ENCODE measurements at regions not wholly inside any gene's neighbourhood (a gene's known extent, or its start where the extent isn't known, plus 50 kb on each side); places are given as distances from the start of the nearest gene placed in this dataset.

DNA sequence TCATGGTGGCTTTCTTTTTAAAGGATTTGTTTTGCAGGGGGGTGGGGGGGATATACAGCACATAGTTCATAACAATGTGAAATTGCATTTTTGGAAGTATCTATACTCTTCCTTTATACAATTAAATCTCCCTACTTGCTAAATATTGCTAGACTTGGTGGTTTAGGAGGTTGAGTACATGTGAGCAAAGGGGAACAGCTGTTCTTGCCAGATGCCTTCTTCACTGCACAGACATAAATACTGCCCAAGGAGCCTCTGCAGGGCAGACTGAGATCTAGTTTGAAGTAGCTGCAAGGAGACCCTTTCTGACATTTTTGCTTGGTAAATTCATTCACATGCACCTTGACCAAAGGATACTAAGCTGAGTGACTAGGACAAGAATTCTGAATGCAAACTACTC, 228.6 kb upstream of the IL12A start:
- H3K27ac Mint-ChIP-seq: no peak overlapping the region
- intact Hi-C loops (cut with micrococcal nuclease): no loop called here
- Histone ChIP-seq H3K4me3 (ENCODE audit: low read length) (no peak overlapping the region), H3K9me3 (ENCODE audit: control insufficient read depth in 2 of 3, low read length in 3 of 3) (no peaks in the 10 kb centered on the region), H3K4me1 (ENCODE audit: control insufficient read depth in 2 of 2, insufficient read depth in 2 of 2, low read length in 2 of 2) (no peaks in the 10 kb centered on the region), H3K36me3 (ENCODE audit: control insufficient read depth in 2 of 3, insufficient read depth in 3 of 3, low read length in 3 of 3) (no peaks in the 10 kb centered on the region), H3K27ac (ENCODE audit: low read depth, low read length) (no peak overlapping the region), H3K27me3 (ENCODE audit: control insufficient read depth in 2 of 2, insufficient read depth in 2 of 2, low read length in 2 of 2) (no peaks in the 10 kb centered on the region)
- ATAC-seq (no peak), DNase-seq (no peak)
- peaks cover 0 to 23% (median 6%) of the 10 kb centered on the region in 11 donors for H3K9me3 Mint-ChIP-seq
- peaks cover 0 to 3% (median 0%) of the 10 kb centered on the region in 5 donors for H3K36me3 Mint-ChIP-seq
- ChIA-PET POLR2A (no interaction called here), CTCF (no interaction called here)
- no peak overlapping the region for H3K4me3 Mint-ChIP-seq
- peaks cover 6 to 10% (median 7%) of the 10 kb centered on the region in 7 donors for H3K4me1 Mint-ChIP-seq
- H3K27me3 Mint-ChIP-seq: peaks cover 25 to 36% (median 33%) of the 10 kb centered on the region in 5 donors

DNA sequence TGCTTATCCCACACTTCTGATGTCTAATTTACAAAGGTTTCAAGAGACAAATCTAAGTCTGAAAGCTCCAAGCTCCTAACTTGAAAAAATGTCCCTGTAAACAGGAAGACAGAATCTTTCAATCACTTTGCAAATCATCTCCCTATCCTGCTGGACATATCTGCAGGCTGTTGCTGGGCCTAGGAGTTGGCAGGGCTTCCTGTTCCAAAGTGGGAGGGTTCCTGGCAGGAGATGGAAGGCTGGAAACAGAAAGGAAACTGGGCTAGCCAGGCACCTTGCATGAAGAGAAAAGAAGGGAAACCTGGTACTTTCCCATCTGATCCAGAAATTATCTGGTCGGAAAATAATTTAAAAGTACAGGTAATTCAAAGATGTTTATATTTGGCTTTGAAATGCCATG, 227.3 kb upstream of the IL12A start:
- peaks cover 38 to 49% (median 46%) of the 10 kb centered on the region in 5 donors for H3K27me3 Mint-ChIP-seq
- POLR2A ChIA-PET: no interaction called here

DNA sequence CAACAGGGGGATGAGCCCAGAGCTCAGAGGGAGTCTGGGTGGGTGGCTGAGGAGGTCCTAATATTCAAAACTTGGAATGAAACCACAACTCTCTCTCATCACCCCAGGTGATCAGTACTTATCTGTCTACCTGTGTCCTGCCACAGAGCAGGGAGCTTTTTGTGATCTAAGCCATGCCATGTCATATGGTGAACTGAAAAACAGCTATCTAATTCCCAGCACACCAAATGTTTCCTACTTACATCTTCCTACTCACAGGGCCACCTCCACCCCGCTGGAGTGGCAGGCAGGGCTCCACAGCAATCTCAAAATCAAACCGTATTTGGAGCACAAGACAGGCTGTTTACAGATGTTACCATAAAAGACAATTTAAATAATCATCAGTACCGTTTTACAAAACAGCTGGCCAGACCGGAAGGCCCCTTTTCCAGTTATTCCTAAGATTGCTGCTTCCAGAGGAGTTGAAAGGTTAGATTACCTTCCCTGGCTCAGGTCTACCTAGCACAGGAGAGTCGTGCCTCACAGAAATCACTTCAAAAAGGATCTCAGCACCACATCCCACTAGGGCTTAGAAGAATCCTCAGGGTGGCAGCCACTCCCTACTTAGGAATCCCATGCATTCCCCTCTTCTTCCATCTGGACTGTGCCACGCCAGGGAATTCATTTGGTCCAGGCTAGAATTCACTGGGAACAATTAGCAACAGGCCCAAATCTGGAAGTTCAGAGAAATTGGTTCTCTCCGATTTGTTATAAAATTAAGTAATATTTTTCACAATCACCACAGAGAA, 226.6 kb upstream of the IL12A start:
- H3K27me3 ChIP-seq (ENCODE audit: control insufficient read depth in 2 of 2, insufficient read depth in 2 of 2, low read length in 2 of 2): no peaks in the 10 kb centered on the region
- H3K27me3 Mint-ChIP-seq: peaks cover 45 to 56% (median 53%) of the 10 kb centered on the region in 5 donors

More for the DNA sequence above, 227.3 kb upstream of the IL12A start:
- Histone ChIP-seq H3K9me3 (ENCODE audit: control insufficient read depth in 2 of 3, low read length in 3 of 3) (no peaks in the 10 kb centered on the region), H3K4me3 (ENCODE audit: low read length) (no peak overlapping the region), H3K27ac (ENCODE audit: low read depth, low read length) (no peak overlapping the region), H3K4me1 (ENCODE audit: control insufficient read depth in 2 of 2, insufficient read depth in 2 of 2, low read length in 2 of 2) (no peaks in the 10 kb centered on the region), H3K36me3 (ENCODE audit: control insufficient read depth in 2 of 3, insufficient read depth in 3 of 3, low read length in 3 of 3) (no peaks in the 10 kb centered on the region), H3K27me3 (ENCODE audit: control insufficient read depth in 2 of 2, insufficient read depth in 2 of 2, low read length in 2 of 2) (no peaks in the 10 kb centered on the region)
- DNase-seq (no peak), ATAC-seq (no peak)
- Mint-ChIP-seq H3K9me3 (peaks cover 0 to 11% (median 5%) of the 10 kb centered on the region in 11 donors), H3K27ac (no peak overlapping the region), H3K4me3 (no peak overlapping the region), H3K36me3 (peaks cover 0 to 3% (median 0%) of the 10 kb centered on the region in 5 donors), H3K4me1 (peaks cover 12 to 18% (median 13%) of the 10 kb centered on the region in 7 donors)
- CTCF ChIA-PET: no interaction called here
- intact Hi-C loops (cut with micrococcal nuclease): no loop called here

DNA sequence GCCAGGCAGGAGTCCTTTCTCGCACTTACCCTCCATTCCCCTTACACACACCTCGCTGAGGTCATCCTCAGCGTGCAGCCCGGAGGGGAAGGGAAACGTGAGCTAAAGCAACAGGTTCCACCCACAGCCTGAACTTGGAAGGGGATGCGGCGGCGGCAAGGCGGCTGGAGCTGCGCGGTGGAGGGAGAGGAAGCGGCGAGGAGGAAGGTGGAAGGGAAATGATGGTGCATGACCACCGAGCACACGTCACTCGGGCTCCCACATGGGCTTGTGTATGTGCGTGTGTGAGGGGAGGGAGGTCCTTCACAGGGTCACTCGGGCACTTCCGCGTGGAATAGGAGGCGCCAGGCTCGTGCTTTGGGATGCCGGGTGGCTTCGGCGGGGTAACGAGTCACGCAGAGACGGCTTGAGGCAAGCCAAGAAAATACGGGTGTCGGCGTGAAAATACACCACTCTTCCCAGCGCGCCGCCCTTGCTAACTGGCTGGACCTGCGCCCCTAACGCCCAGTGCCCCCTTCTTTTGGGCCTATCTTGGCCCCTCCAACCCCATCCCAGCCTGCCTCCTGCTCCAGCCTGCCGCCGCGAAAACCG, 225.5 kb upstream of the IL12A start:
- Histone ChIP-seq H3K27ac (ENCODE audit: low read depth, low read length) (no peak overlapping the region), H3K36me3 (ENCODE audit: control insufficient read depth in 2 of 3, insufficient read depth in 3 of 3, low read length in 3 of 3) (no peaks in the 10 kb centered on the region), H3K27me3 (ENCODE audit: control insufficient read depth in 2 of 2, insufficient read depth in 2 of 2, low read length in 2 of 2) (no peaks in the 10 kb centered on the region), H3K4me1 (ENCODE audit: control insufficient read depth in 2 of 2, insufficient read depth in 2 of 2, low read length in 2 of 2) (no peaks in the 10 kb centered on the region), H3K4me3 (ENCODE audit: low read length) (no peak overlapping the region), H3K9me3 (ENCODE audit: control insufficient read depth in 2 of 3, low read length in 3 of 3) (no peaks in the 10 kb centered on the region)
- POLR2A ChIA-PET: no interaction called here
- intact Hi-C loops (cut with micrococcal nuclease): no loop called here
- Mint-ChIP-seq H3K4me3 (peak overlapping the region in 9 of 10 donors; percentile 55 to 87 (median 67)), H3K27me3 (peaks cover 54 to 67% (median 62%) of the 10 kb centered on the region in 5 donors), H3K4me1 (peaks cover 12 to 18% (median 13%) of the 10 kb centered on the region in 7 donors), H3K9me3 (peaks cover 0 to 7% (median 0%) of the 10 kb centered on the region in 11 donors), H3K36me3 (peaks cover 0 to 3% (median 0%) of the 10 kb centered on the region in 5 donors), H3K27ac (peak overlapping the region in 1 of 9 donors; percentile 24)
- peak; percentile 75 for ATAC-seq
- peak in 1 of 9 donors; percentile 46 for DNase-seq
- CTCF ChIA-PET: no interaction called here

More for the DNA sequence above, 226.6 kb upstream of the IL12A start:
- DNase-seq (no peak), ATAC-seq (no peak)
- Histone ChIP-seq H3K9me3 (ENCODE audit: control insufficient read depth in 2 of 3, low read length in 3 of 3) (no peaks in the 10 kb centered on the region), H3K36me3 (ENCODE audit: control insufficient read depth in 2 of 3, insufficient read depth in 3 of 3, low read length in 3 of 3) (no peaks in the 10 kb centered on the region), H3K27ac (ENCODE audit: low read depth, low read length) (no peak overlapping the region), H3K4me1 (ENCODE audit: control insufficient read depth in 2 of 2, insufficient read depth in 2 of 2, low read length in 2 of 2) (no peaks in the 10 kb centered on the region), H3K4me3 (ENCODE audit: low read length) (no peak overlapping the region)
- peaks cover 0 to 3% (median 0%) of the 10 kb centered on the region in 5 donors for H3K36me3 Mint-ChIP-seq
- CTCF ChIA-PET: no interaction called here
- no peak overlapping the region for H3K27ac Mint-ChIP-seq
- POLR2A ChIA-PET: no interaction called here
- H3K4me3 Mint-ChIP-seq: peak overlapping the region in 6 of 10 donors; percentile 33 to 84 (median 55)
- H3K9me3 Mint-ChIP-seq: peaks cover 0 to 7% (median 1%) of the 10 kb centered on the region in 11 donors
- H3K4me1 Mint-ChIP-seq: peaks cover 12 to 18% (median 13%) of the 10 kb centered on the region in 7 donors
- intact Hi-C loops (cut with micrococcal nuclease): no loop called here

DNA sequence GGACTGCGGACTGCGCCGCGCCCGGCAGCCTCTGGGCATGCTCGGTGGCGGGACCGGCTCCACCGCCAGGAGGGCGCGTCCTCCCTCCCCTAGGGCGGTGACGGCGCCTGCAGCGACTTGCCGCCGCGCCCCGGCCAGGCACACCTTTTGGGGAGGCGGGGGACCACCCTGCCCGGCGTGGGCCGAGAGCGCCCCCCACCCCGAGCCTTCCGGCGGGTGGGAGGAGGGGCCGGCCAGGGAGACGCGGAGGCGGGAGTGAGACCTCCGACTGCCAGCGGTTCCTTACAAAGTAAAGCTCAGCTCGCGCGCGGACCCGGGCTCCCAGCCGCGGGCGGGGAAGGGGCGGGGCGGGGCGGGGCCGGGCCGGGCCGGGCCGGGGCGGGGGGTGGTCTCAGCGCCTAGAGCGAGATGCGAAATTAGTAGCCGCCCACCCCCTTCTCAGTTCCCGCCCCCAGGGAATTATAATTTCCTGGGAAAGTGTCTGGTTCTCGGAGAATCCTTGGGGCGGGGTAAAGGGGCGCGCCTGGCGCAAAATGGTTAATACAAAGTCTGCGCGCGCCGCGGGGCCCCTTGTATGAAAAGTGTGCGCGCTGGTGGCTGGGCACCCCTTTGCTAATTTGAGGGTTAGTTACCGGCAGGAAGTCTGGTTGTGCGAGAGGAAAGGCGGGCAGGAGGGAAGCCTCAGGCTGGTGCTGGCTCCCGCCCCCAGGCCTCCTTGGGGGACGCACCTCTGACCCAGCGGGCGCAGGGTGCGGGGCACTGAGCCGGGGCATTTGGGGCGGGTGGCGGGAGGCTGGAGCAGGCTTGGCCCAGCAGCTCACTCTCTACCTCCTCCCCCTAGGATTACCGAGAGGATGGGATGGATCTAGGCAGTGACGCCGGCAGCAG, 224.8 kb upstream of the IL12A start:
- H3K27me3 Mint-ChIP-seq: peaks cover 61 to 72% (median 65%) of the 10 kb centered on the region in 5 donors
- intact Hi-C loops (cut with micrococcal nuclease): no loop called here
- no peak overlapping the region for H3K27ac Mint-ChIP-seq

DNA sequence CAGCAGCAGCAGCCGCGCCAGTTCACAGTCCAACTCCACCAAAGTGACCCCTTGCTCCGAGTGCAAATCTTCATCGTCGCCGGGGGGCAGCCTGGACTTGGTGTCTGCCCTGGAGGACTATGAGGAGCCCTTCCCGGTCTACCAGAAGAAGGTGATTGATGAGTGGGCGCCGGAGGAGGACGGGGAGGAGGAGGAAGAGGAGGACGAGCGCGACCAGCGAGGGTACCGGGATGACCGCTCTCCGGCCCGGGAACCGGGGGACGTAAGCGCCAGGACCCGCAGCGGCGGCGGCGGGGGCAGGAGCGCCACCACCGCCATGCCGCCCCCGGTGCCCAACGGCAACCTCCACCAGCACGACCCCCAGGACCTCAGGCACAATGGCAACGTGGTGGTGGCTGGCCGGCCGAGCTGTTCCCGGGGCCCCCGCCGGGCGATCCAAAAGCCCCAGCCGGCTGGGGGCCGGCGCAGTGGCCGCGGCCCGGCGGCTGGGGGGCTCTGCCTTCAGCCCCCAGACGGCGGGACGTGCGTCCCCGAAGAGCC, 224.1 kb upstream of the IL12A start:
- no peak overlapping the region for H3K27ac ChIP-seq (ENCODE audit: low read depth, low read length)
- Mint-ChIP-seq H3K4me3 (peak overlapping the region in 6 of 10 donors; percentile 37 to 85 (median 50)), H3K27ac (no peak overlapping the region), H3K9me3 (peaks cover 0 to 7% (median 0%) of the 10 kb centered on the region in 11 donors), H3K27me3 (peaks cover 63 to 72% (median 68%) of the 10 kb centered on the region in 5 donors), H3K36me3 (peaks cover 0 to 3% (median 0%) of the 10 kb centered on the region in 5 donors), H3K4me1 (peaks cover 12 to 18% (median 13%) of the 10 kb centered on the region in 7 donors)
- no peak for DNase-seq
- H3K4me3 ChIP-seq (ENCODE audit: low read length): no peak overlapping the region
- H3K36me3 ChIP-seq (ENCODE audit: control insufficient read depth in 2 of 3, insufficient read depth in 3 of 3, low read length in 3 of 3): no peaks in the 10 kb centered on the region
- POLR2A ChIA-PET: no interaction called here
- intact Hi-C loops (cut with micrococcal nuclease): no loop called here
- H3K9me3 ChIP-seq (ENCODE audit: control insufficient read depth in 2 of 3, low read length in 3 of 3): no peaks in the 10 kb centered on the region
- H3K4me1 ChIP-seq (ENCODE audit: control insufficient read depth in 2 of 2, insufficient read depth in 2 of 2, low read length in 2 of 2): no peaks in the 10 kb centered on the region
- no peaks in the 10 kb centered on the region for H3K27me3 ChIP-seq (ENCODE audit: control insufficient read depth in 2 of 2, insufficient read depth in 2 of 2, low read length in 2 of 2)
- ATAC-seq: no peak
- CTCF ChIA-PET: no interaction called here

More for the DNA sequence above, 224.8 kb upstream of the IL12A start:
- ChIA-PET CTCF (no interaction called here), POLR2A (no interaction called here)
- Histone ChIP-seq H3K9me3 (ENCODE audit: control insufficient read depth in 2 of 3, low read length in 3 of 3) (no peaks in the 10 kb centered on the region), H3K27me3 (ENCODE audit: control insufficient read depth in 2 of 2, insufficient read depth in 2 of 2, low read length in 2 of 2) (no peaks in the 10 kb centered on the region), H3K4me3 (ENCODE audit: low read length) (no peak overlapping the region), H3K36me3 (ENCODE audit: control insufficient read depth in 2 of 3, insufficient read depth in 3 of 3, low read length in 3 of 3) (no peaks in the 10 kb centered on the region), H3K27ac (ENCODE audit: low read depth, low read length) (no peak overlapping the region), H3K4me1 (ENCODE audit: control insufficient read depth in 2 of 2, insufficient read depth in 2 of 2, low read length in 2 of 2) (no peaks in the 10 kb centered on the region)
- ATAC-seq (peak; percentile 45), DNase-seq (peak in 1 of 9 donors; percentile 70)
- peaks cover 12 to 18% (median 13%) of the 10 kb centered on the region in 7 donors for H3K4me1 Mint-ChIP-seq
- H3K4me3 Mint-ChIP-seq: peak overlapping the region in 9 of 10 donors; percentile 9 to 87 (median 66)
- H3K9me3 Mint-ChIP-seq: peaks cover 0 to 7% (median 0%) of the 10 kb centered on the region in 11 donors
- peaks cover 0 to 3% (median 0%) of the 10 kb centered on the region in 5 donors for H3K36me3 Mint-ChIP-seq
